GM18520 (cell line): ENCODE measurements at regions not wholly inside any gene's neighbourhood (a gene's known extent, or its start where the extent isn't known, plus 50 kb on each side); places are given as distances from the start of the nearest gene placed in this dataset.

Experiments
- ATAC-seq: cut with Tn5 transposase; IDR thresholded peaks from one replicate; pipeline ENCODE4 v1.9.1; 2021; ENCODE audit not compliant: unreplicated experiment

- no peak for ATAC-seq
Measured at GRCh38 chr12:77153706-77154105, 88.3 kb upstream of the E2F7 start.

- ATAC-seq, result no peak
Measured at GRCh38 chr12:77152623-77153193, 87.3 kb upstream of the E2F7 start.

GRCh38 chr12:77151030-77151429, 85.7 kb upstream of the E2F7 start:
- ATAC-seq, result no peak

- ATAC-seq, result no peak
Measured at GRCh38 chr12:77133566-77133965, 68.2 kb upstream of the E2F7 start.

- no peak for ATAC-seq
Measured at GRCh38 chr12:77131977-77132490, 66.7 kb upstream of the E2F7 start.

- no peak for ATAC-seq
Measured at GRCh38 chr12:77130193-77130592, 64.8 kb upstream of the E2F7 start.

GRCh38 chr12:77124767-77125166, 59.4 kb upstream of the E2F7 start:
- peak; percentile 77 for ATAC-seq

GRCh38 chr12:77122661-77123060, 57.3 kb upstream of the E2F7 start:
- no peak for ATAC-seq

GRCh38 chr12:77122236-77122635, 56.9 kb upstream of the E2F7 start:
- no peak for ATAC-seq

GRCh38 chr12:77120156-77121085, 55.1 kb upstream of the E2F7 start:
- no peak for ATAC-seq

- no peak for ATAC-seq
Measured at GRCh38 chr12:77118696-77119095, 53.3 kb upstream of the E2F7 start.

GRCh38 chr12:77116277-77116676, 50.9 kb upstream of the E2F7 start:
- ATAC-seq, result no peak

GRCh38 chr12:77115471-77115870, 50.1 kb upstream of the E2F7 start:
- no peak for ATAC-seq
